ENCODE measurements at regions not wholly inside any gene's neighbourhood (a gene's known extent, or its start where the extent isn't known, plus 50 kb on each side); places are given as distances from the start of the nearest gene placed in this dataset.
A peak's percentile ranks its signal among the peaks of the same experiment; 100 is the strongest.

- no peaks in the 10 kb centered on the region for H3K9me3 ChIP-seq (ENCODE audit: control insufficient read depth, insufficient read depth, low read length)
- DNase-seq (ENCODE audit: low read depth in 4 of 6, low spot score in 6 of 6), result no peak
- no peak overlapping the region for H3K27ac ChIP-seq (ENCODE audit: low read depth, low read length)
- peaks cover 5% of the 10 kb centered on the region for H3K4me1 ChIP-seq (ENCODE audit: control insufficient read depth, insufficient read depth, low read length)
- no peaks in the 10 kb centered on the region for H3K36me3 ChIP-seq (ENCODE audit: control insufficient read depth, insufficient read depth, low read length)
- no peaks in the 10 kb centered on the region for H3K27me3 ChIP-seq (ENCODE audit: control insufficient read depth, insufficient read depth, low read length)
- WGBS (ENCODE audit: insufficient coverage), result no CpG with 5 or more reads among the region's 4 CpGs
- no peak overlapping the region for H3K4me3 ChIP-seq (ENCODE audit: low read depth, low read length)
Measured at GRCh38 chr5:82861701-82862100, 215.5 kb downstream of the TMEM167A start.

GRCh38 chr5:82859451-82860140, 217.6 kb downstream of the TMEM167A start:
- H3K4me1 ChIP-seq (ENCODE audit: control insufficient read depth, insufficient read depth, low read length), result peaks cover 5% of the 10 kb centered on the region
- 15% methylated on average over 4 of the region's 8 CpGs for WGBS (ENCODE audit: insufficient coverage)
- peak in 3 of 6 donors; percentile 25 to 78 (median 57) for DNase-seq (ENCODE audit: low read depth in 4 of 6, low spot score in 6 of 6)
- peak overlapping the region; percentile 37 for H3K27ac ChIP-seq (ENCODE audit: low read depth, low read length)
- H3K4me3 ChIP-seq (ENCODE audit: low read depth, low read length), result peak overlapping the region; percentile 17
- no peaks in the 10 kb centered on the region for H3K9me3 ChIP-seq (ENCODE audit: control insufficient read depth, insufficient read depth, low read length)
- H3K36me3 ChIP-seq (ENCODE audit: control insufficient read depth, insufficient read depth, low read length), result no peaks in the 10 kb centered on the region
- H3K27me3 ChIP-seq (ENCODE audit: control insufficient read depth, insufficient read depth, low read length), result no peaks in the 10 kb centered on the region

GRCh38 chr5:82858151-82859025, 218.8 kb downstream of the TMEM167A start:
- Histone ChIP-seq H3K9me3 (ENCODE audit: control insufficient read depth, insufficient read depth, low read length) (no peaks in the 10 kb centered on the region), H3K27ac (ENCODE audit: low read depth, low read length) (peak overlapping the region; percentile 11), H3K36me3 (ENCODE audit: control insufficient read depth, insufficient read depth, low read length) (no peaks in the 10 kb centered on the region), H3K4me1 (ENCODE audit: control insufficient read depth, insufficient read depth, low read length) (peaks cover 5% of the 10 kb centered on the region), H3K4me3 (ENCODE audit: low read depth, low read length) (no peak overlapping the region), H3K27me3 (ENCODE audit: control insufficient read depth, insufficient read depth, low read length) (no peaks in the 10 kb centered on the region)
- 52% methylated on average over 3 of the region's 9 CpGs for WGBS (ENCODE audit: insufficient coverage)
- peak in 2 of 6 donors; percentile 42 to 61 for DNase-seq (ENCODE audit: low read depth in 4 of 6, low spot score in 6 of 6)

- 45% methylated on average over 2 of the region's 5 CpGs for WGBS (ENCODE audit: insufficient coverage)
- peak in 2 of 6 donors; percentile 72 to 88 for DNase-seq (ENCODE audit: low read depth in 4 of 6, low spot score in 6 of 6)
- Histone ChIP-seq H3K9me3 (ENCODE audit: control insufficient read depth, insufficient read depth, low read length) (no peaks in the 10 kb centered on the region), H3K27me3 (ENCODE audit: control insufficient read depth, insufficient read depth, low read length) (no peaks in the 10 kb centered on the region), H3K4me1 (ENCODE audit: control insufficient read depth, insufficient read depth, low read length) (peaks cover 3% of the 10 kb centered on the region), H3K4me3 (ENCODE audit: low read depth, low read length) (no peak overlapping the region), H3K36me3 (ENCODE audit: control insufficient read depth, insufficient read depth, low read length) (no peaks in the 10 kb centered on the region), H3K27ac (ENCODE audit: low read depth, low read length) (no peak overlapping the region)
Measured at GRCh38 chr5:82855893-82856550, 221.2 kb downstream of the TMEM167A start.

- Histone ChIP-seq H3K36me3 (ENCODE audit: control insufficient read depth, insufficient read depth, low read length) (no peaks in the 10 kb centered on the region), H3K27me3 (ENCODE audit: control insufficient read depth, insufficient read depth, low read length) (no peaks in the 10 kb centered on the region), H3K9me3 (ENCODE audit: control insufficient read depth, insufficient read depth, low read length) (no peaks in the 10 kb centered on the region), H3K4me3 (ENCODE audit: low read depth, low read length) (no peak overlapping the region), H3K27ac (ENCODE audit: low read depth, low read length) (no peak overlapping the region), H3K4me1 (ENCODE audit: control insufficient read depth, insufficient read depth, low read length) (peaks cover 3% of the 10 kb centered on the region)
- DNase-seq (ENCODE audit: low read depth in 4 of 6, low spot score in 6 of 6), result peak in 1 of 6 donors; percentile 26
- 83% methylated on average over 2 of the region's 3 CpGs for WGBS (ENCODE audit: insufficient coverage)
Measured at GRCh38 chr5:82854956-82855355, 222.2 kb downstream of the TMEM167A start.

- Histone ChIP-seq H3K27ac (ENCODE audit: low read depth, low read length) (no peak overlapping the region), H3K36me3 (ENCODE audit: control insufficient read depth, insufficient read depth, low read length) (no peaks in the 10 kb centered on the region)
- no peak for DNase-seq (ENCODE audit: low read depth in 4 of 6, low spot score in 6 of 6)
Measured at GRCh38 chr5:82851471-82851870, 225.7 kb downstream of the TMEM167A start.

GRCh38 chr5:82850393-82850792, 226.8 kb downstream of the TMEM167A start:
- Histone ChIP-seq H3K27ac (ENCODE audit: low read depth, low read length) (no peak overlapping the region), H3K27me3 (ENCODE audit: control insufficient read depth, insufficient read depth, low read length) (no peaks in the 10 kb centered on the region), H3K4me1 (ENCODE audit: control insufficient read depth, insufficient read depth, low read length) (no peaks in the 10 kb centered on the region), H3K9me3 (ENCODE audit: control insufficient read depth, insufficient read depth, low read length) (no peaks in the 10 kb centered on the region), H3K4me3 (ENCODE audit: low read depth, low read length) (no peak overlapping the region), H3K36me3 (ENCODE audit: control insufficient read depth, insufficient read depth, low read length) (no peaks in the 10 kb centered on the region)
- peak in 1 of 6 donors; percentile 87 for DNase-seq (ENCODE audit: low read depth in 4 of 6, low spot score in 6 of 6)
- WGBS (ENCODE audit: insufficient coverage), result no CpG with 5 or more reads among the region's 2 CpGs

More at GRCh38 chr5:82851471-82851870, 225.7 kb downstream of the TMEM167A start:
- no peaks in the 10 kb centered on the region for H3K27me3 ChIP-seq (ENCODE audit: control insufficient read depth, insufficient read depth, low read length)
- WGBS (ENCODE audit: insufficient coverage), result 83% methylated on average over 1 of the region's 3 CpGs
- no peak overlapping the region for H3K4me3 ChIP-seq (ENCODE audit: low read depth, low read length)
- no peaks in the 10 kb centered on the region for H3K4me1 ChIP-seq (ENCODE audit: control insufficient read depth, insufficient read depth, low read length)
- no peaks in the 10 kb centered on the region for H3K9me3 ChIP-seq (ENCODE audit: control insufficient read depth, insufficient read depth, low read length)

GRCh38 chr5:82849885-82850284, 227.3 kb downstream of the TMEM167A start:
- no peaks in the 10 kb centered on the region for H3K9me3 ChIP-seq (ENCODE audit: control insufficient read depth, insufficient read depth, low read length)
- no peak overlapping the region for H3K4me3 ChIP-seq (ENCODE audit: low read depth, low read length)
- no peak overlapping the region for H3K27ac ChIP-seq (ENCODE audit: low read depth, low read length)
- no peaks in the 10 kb centered on the region for H3K4me1 ChIP-seq (ENCODE audit: control insufficient read depth, insufficient read depth, low read length)
- H3K27me3 ChIP-seq (ENCODE audit: control insufficient read depth, insufficient read depth, low read length), result no peaks in the 10 kb centered on the region
- no peaks in the 10 kb centered on the region for H3K36me3 ChIP-seq (ENCODE audit: control insufficient read depth, insufficient read depth, low read length)
- no peak for DNase-seq (ENCODE audit: low read depth in 4 of 6, low spot score in 6 of 6)

- Histone ChIP-seq H3K36me3 (ENCODE audit: control insufficient read depth, insufficient read depth, low read length) (no peaks in the 10 kb centered on the region), H3K4me1 (ENCODE audit: control insufficient read depth, insufficient read depth, low read length) (no peaks in the 10 kb centered on the region), H3K4me3 (ENCODE audit: low read depth, low read length) (no peak overlapping the region), H3K27ac (ENCODE audit: low read depth, low read length) (no peak overlapping the region), H3K9me3 (ENCODE audit: control insufficient read depth, insufficient read depth, low read length) (no peaks in the 10 kb centered on the region), H3K27me3 (ENCODE audit: control insufficient read depth, insufficient read depth, low read length) (no peaks in the 10 kb centered on the region)
- WGBS (ENCODE audit: insufficient coverage), result 82% methylated on average over 5 of the region's 5 CpGs
- DNase-seq (ENCODE audit: low read depth in 4 of 6, low spot score in 6 of 6), result no peak
Measured at GRCh38 chr5:82847562-82847961, 229.6 kb downstream of the TMEM167A start.
